ENCODE measurements at regions not wholly inside any gene's neighbourhood (a gene's known extent, or its start where the extent isn't known, plus 50 kb on each side); places are given as distances from the start of the nearest gene placed in this dataset.

DNA sequence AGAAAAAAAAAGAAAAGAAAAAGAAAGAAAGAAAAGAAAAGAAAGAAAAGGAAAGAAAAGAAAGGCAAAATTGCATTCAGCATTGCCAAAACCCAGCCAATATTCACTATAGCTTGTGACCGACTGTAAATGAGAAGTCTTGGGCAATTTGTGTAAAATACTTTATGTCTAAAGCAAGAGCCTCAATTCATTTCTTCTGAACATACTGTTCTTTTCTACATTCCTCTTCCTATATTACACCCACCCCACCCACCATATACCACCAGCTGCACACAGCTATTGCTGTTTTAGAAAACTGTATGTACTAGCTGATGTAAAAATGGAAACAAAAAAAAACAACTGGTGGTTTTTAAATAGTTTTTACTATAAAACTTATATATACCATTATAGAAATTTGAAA lies 156.9 kb upstream of the TTC29 start:
- Histone ChIP-seq H3K4me2 (ENCODE audit: insufficient read depth, low read length, poor library complexity, severe bottlenecking) (no peak overlapping the region), H3K27ac (replicated peaks; ENCODE audit: low read length) (no peak overlapping the region), H3K36me3 (replicated peaks in 1 of 2; ENCODE audit: control insufficient read depth in 2 of 2, insufficient read depth in 2 of 2, low read length in 2 of 2) (no peaks in the 10 kb centered on the region), H2BK5ac (ENCODE audit: low read length) (no peak overlapping the region), H3K9ac (ENCODE audit: low read depth, low read length, poor library complexity) (no peak overlapping the region), H2AFZ (ENCODE audit: low read length) (no peak overlapping the region), H2BK12ac (ENCODE audit: low read length) (no peak overlapping the region), H2BK120ac (ENCODE audit: low read depth, low read length) (no peak overlapping the region), H3K14ac (ENCODE audit: low read length) (no peak overlapping the region), H3K4me3 (ENCODE audit: low read length in 2 of 2) (no peak overlapping the region), H4K8ac (ENCODE audit: low read depth, low read length) (no peak overlapping the region), H4K91ac (ENCODE audit: low read depth, low read length, poor library complexity) (no peak overlapping the region), H3K4ac (ENCODE audit: low read length) (no peak overlapping the region), H3K79me1 (ENCODE audit: low read depth, low read length) (no peaks in the 10 kb centered on the region), H3K4me1 (ENCODE audit: control insufficient read depth in 2 of 2, insufficient read depth in 1 of 2, low read depth in 1 of 2, low read length in 2 of 2) (no peaks in the 10 kb centered on the region), H3K9me3 (replicated peaks in 1 of 2; ENCODE audit: control insufficient read depth in 2 of 2, insufficient read depth in 1 of 2, low read depth in 1 of 2, low read length in 2 of 2) (no peaks in the 10 kb centered on the region), H3K18ac (ENCODE audit: low read length) (no peak overlapping the region), H3K23ac (ENCODE audit: low read depth, low read length, poor library complexity) (no peak overlapping the region), H2BK15ac (ENCODE audit: low read length) (no peak overlapping the region), H2AK5ac (ENCODE audit: low read depth, low read length) (no peak overlapping the region), H3K27me3 (ENCODE audit: control insufficient read depth in 3 of 3, insufficient read depth in 3 of 3, low read depth in 1 of 3, low read length in 3 of 3) (peaks cover 0 to 4% (median 0%) of the 10 kb centered on the region in 3 experiments)
- WGBS, 2 donors (ENCODE audit: extremely low coverage in 2 of 2, insufficient read length in 2 of 2, insufficient replicate concordance in 1 of 2), result no CpG with 5 or more reads among the region's 1 CpG
- DNase-seq (ENCODE audit: low spot score), result no peak

DNA sequence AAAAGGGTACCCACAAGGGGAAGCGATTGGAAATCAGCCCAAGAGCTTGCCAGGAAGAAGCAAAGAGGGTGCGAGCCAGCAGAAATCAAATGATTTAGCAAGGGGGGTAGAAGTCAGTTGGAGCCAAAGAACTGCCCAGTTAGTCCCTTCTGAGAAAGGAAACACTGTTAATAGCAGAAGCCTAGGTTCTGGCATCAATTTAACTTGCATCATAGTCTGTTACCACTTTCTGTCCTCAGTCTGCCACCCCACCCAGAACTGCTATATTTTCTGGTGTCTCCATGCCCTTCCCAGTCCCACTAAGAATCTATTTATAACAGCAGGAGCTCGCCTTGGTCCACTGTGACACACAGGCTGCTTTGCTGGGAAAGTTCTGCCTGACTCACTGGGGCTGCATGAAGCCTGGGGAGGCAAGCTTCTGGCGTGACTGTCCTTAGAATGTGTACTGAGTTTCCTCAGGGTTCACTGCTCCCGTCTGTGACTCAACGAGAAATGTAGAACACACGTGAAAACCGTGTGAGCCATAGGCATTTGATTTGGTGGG lies 157.8 kb upstream of the TTC29 start:
- H3K9me3 ChIP-seq (replicated peaks in 1 of 2; ENCODE audit: control insufficient read depth in 2 of 2, insufficient read depth in 1 of 2, low read depth in 1 of 2, low read length in 2 of 2), result no peaks in the 10 kb centered on the region
- no peak overlapping the region for H3K14ac ChIP-seq (ENCODE audit: low read length)
- no CpG with 5 or more reads among the region's 8 CpGs for WGBS, 2 donors (ENCODE audit: extremely low coverage in 2 of 2, insufficient read length in 2 of 2, insufficient replicate concordance in 1 of 2)
- H3K4ac ChIP-seq (ENCODE audit: low read length), result no peak overlapping the region
- no peak overlapping the region for H4K8ac ChIP-seq (ENCODE audit: low read depth, low read length)
- no peak overlapping the region for H2BK15ac ChIP-seq (ENCODE audit: low read length)
- H3K4me2 ChIP-seq (ENCODE audit: insufficient read depth, low read length, poor library complexity, severe bottlenecking), result no peak overlapping the region
- H3K36me3 ChIP-seq (replicated peaks in 1 of 2; ENCODE audit: control insufficient read depth in 2 of 2, insufficient read depth in 2 of 2, low read length in 2 of 2), result no peaks in the 10 kb centered on the region
- no peak overlapping the region for H3K9ac ChIP-seq (ENCODE audit: low read depth, low read length, poor library complexity)
- H3K23ac ChIP-seq (ENCODE audit: low read depth, low read length, poor library complexity), result no peak overlapping the region
- no peaks in the 10 kb centered on the region for H3K79me1 ChIP-seq (ENCODE audit: low read depth, low read length)
- no peak overlapping the region for H3K4me3 ChIP-seq (ENCODE audit: low read length in 2 of 2)
- no peak overlapping the region for H2AFZ ChIP-seq (ENCODE audit: low read length)
- no peaks in the 10 kb centered on the region for H3K4me1 ChIP-seq (ENCODE audit: control insufficient read depth in 2 of 2, insufficient read depth in 1 of 2, low read depth in 1 of 2, low read length in 2 of 2)
- peaks cover 0 to 4% (median 0%) of the 10 kb centered on the region in 3 experiments for H3K27me3 ChIP-seq (ENCODE audit: control insufficient read depth in 3 of 3, insufficient read depth in 3 of 3, low read depth in 1 of 3, low read length in 3 of 3)
- H4K91ac ChIP-seq (ENCODE audit: low read depth, low read length, poor library complexity), result no peak overlapping the region
- H3K18ac ChIP-seq (ENCODE audit: low read length), result no peak overlapping the region
- no peak overlapping the region for H2BK120ac ChIP-seq (ENCODE audit: low read depth, low read length)
- H3K27ac ChIP-seq (replicated peaks; ENCODE audit: low read length), result no peak overlapping the region
- no peak for DNase-seq (ENCODE audit: low spot score)
- H2BK5ac ChIP-seq (ENCODE audit: low read length), result no peak overlapping the region
- H2BK12ac ChIP-seq (ENCODE audit: low read length), result no peak overlapping the region
- no peak overlapping the region for H2AK5ac ChIP-seq (ENCODE audit: low read depth, low read length)

- Histone ChIP-seq H3K18ac (ENCODE audit: low read length) (no peak overlapping the region), H3K4me2 (ENCODE audit: insufficient read depth, low read length, poor library complexity, severe bottlenecking) (no peak overlapping the region), H3K9ac (ENCODE audit: low read depth, low read length, poor library complexity) (no peak overlapping the region), H2BK5ac (ENCODE audit: low read length) (no peak overlapping the region), H2AK5ac (ENCODE audit: low read depth, low read length) (no peak overlapping the region), H3K14ac (ENCODE audit: low read length) (no peak overlapping the region), H3K27ac (replicated peaks; ENCODE audit: low read length) (no peak overlapping the region), H3K4me3 (ENCODE audit: low read length in 2 of 2) (no peak overlapping the region), H3K4ac (ENCODE audit: low read length) (no peak overlapping the region), H2AFZ (ENCODE audit: low read length) (no peak overlapping the region), H4K91ac (ENCODE audit: low read depth, low read length, poor library complexity) (no peak overlapping the region), H3K36me3 (replicated peaks in 1 of 2; ENCODE audit: control insufficient read depth in 2 of 2, insufficient read depth in 2 of 2, low read length in 2 of 2) (no peaks in the 10 kb centered on the region), H2BK120ac (ENCODE audit: low read depth, low read length) (no peak overlapping the region), H3K27me3 (ENCODE audit: control insufficient read depth in 3 of 3, insufficient read depth in 3 of 3, low read depth in 1 of 3, low read length in 3 of 3) (peaks cover 0 to 2% (median 0%) of the 10 kb centered on the region in 3 experiments), H4K8ac (ENCODE audit: low read depth, low read length) (no peak overlapping the region), H2BK15ac (ENCODE audit: low read length) (no peak overlapping the region), H3K79me1 (ENCODE audit: low read depth, low read length) (no peaks in the 10 kb centered on the region), H3K9me3 (replicated peaks in 1 of 2; ENCODE audit: control insufficient read depth in 2 of 2, insufficient read depth in 1 of 2, low read depth in 1 of 2, low read length in 2 of 2) (no peaks in the 10 kb centered on the region), H3K23ac (ENCODE audit: low read depth, low read length, poor library complexity) (no peak overlapping the region), H3K4me1 (ENCODE audit: control insufficient read depth in 2 of 2, insufficient read depth in 1 of 2, low read depth in 1 of 2, low read length in 2 of 2) (no peaks in the 10 kb centered on the region), H2BK12ac (ENCODE audit: low read length) (no peak overlapping the region)
- WGBS, 2 donors (ENCODE audit: extremely low coverage in 2 of 2, insufficient read length in 2 of 2, insufficient replicate concordance in 1 of 2), result no CpG with 5 or more reads among the region's 2 CpGs
- DNase-seq (ENCODE audit: low spot score), result no peak
Observed at GRCh38 chr4:147104768-147105167, 159.1 kb upstream of the TTC29 start.

DNA sequence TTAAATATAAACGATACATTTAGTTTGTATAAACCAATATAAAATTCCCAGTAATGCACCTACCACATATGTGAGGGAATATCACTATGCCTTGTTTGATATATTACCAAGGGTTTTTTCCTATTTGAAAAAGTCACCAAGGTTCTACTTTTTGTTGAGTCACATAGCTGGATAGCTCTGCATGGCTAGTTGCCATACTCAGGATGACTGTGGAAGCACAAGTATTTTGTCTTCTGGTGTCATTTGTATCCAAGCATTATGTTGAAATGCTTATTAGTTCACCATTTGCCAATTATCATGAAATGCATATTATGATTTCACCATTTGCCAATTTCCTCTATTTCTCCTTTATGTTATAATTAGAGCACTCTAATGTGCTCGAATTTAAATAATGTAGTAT lies 162.7 kb upstream of the TTC29 start:
- no CpG with 5 or more reads among the region's 2 CpGs for WGBS, 2 donors (ENCODE audit: extremely low coverage in 2 of 2, insufficient read length in 2 of 2, insufficient replicate concordance in 1 of 2)

More for the DNA sequence above, 162.7 kb upstream of the TTC29 start:
- no peaks in the 10 kb centered on the region for H3K4me1 ChIP-seq (ENCODE audit: control insufficient read depth in 2 of 2, insufficient read depth in 1 of 2, low read depth in 1 of 2, low read length in 2 of 2)
- no peak overlapping the region for H3K14ac ChIP-seq (ENCODE audit: low read length)
- no peak overlapping the region for H3K4ac ChIP-seq (ENCODE audit: low read length)
- H2AFZ ChIP-seq (ENCODE audit: low read length), result no peak overlapping the region
- no peak overlapping the region for H2BK120ac ChIP-seq (ENCODE audit: low read depth, low read length)
- H3K27me3 ChIP-seq (ENCODE audit: control insufficient read depth in 3 of 3, insufficient read depth in 3 of 3, low read depth in 1 of 3, low read length in 3 of 3), result no peaks in the 10 kb centered on the region
- H4K8ac ChIP-seq (ENCODE audit: low read depth, low read length), result no peak overlapping the region
- H3K9me3 ChIP-seq (replicated peaks in 1 of 2; ENCODE audit: control insufficient read depth in 2 of 2, insufficient read depth in 1 of 2, low read depth in 1 of 2, low read length in 2 of 2), result no peaks in the 10 kb centered on the region
- no peak overlapping the region for H3K9ac ChIP-seq (ENCODE audit: low read depth, low read length, poor library complexity)
- H3K18ac ChIP-seq (ENCODE audit: low read length), result no peak overlapping the region
- no peak overlapping the region for H2BK5ac ChIP-seq (ENCODE audit: low read length)
- no peak overlapping the region for H2AK5ac ChIP-seq (ENCODE audit: low read depth, low read length)
- H3K4me3 ChIP-seq (ENCODE audit: low read length in 2 of 2), result no peak overlapping the region
- H3K27ac ChIP-seq (replicated peaks; ENCODE audit: low read length), result no peak overlapping the region
- H4K91ac ChIP-seq (ENCODE audit: low read depth, low read length, poor library complexity), result no peak overlapping the region
- DNase-seq (ENCODE audit: low spot score), result no peak
- no peak overlapping the region for H2BK12ac ChIP-seq (ENCODE audit: low read length)
- H3K36me3 ChIP-seq (replicated peaks in 1 of 2; ENCODE audit: control insufficient read depth in 2 of 2, insufficient read depth in 2 of 2, low read length in 2 of 2), result no peaks in the 10 kb centered on the region
- no peaks in the 10 kb centered on the region for H3K79me1 ChIP-seq (ENCODE audit: low read depth, low read length)
- H3K23ac ChIP-seq (ENCODE audit: low read depth, low read length, poor library complexity), result no peak overlapping the region
- no peak overlapping the region for H2BK15ac ChIP-seq (ENCODE audit: low read length)
- H3K4me2 ChIP-seq (ENCODE audit: insufficient read depth, low read length, poor library complexity, severe bottlenecking), result no peak overlapping the region

Measured in neuronal stem cell (in vitro differentiated cells).